WTC11 (cell line): ENCODE measurements at regions not wholly inside any gene's neighbourhood (a gene's known extent, or its start where the extent isn't known, plus 50 kb on each side); places are given as distances from the start of the nearest gene placed in this dataset.

ENCODE experiments used
- CREB1 ChIP-seq: sonication (generic); formaldehyde crosslinking; IDR thresholded peaks from 2 replicates; pipeline ENCODE4 v1.8.0; 2023; ENCODE audit warnings: mild to moderate bottlenecking, missing genetic modification reagents
- CTCF ChIP-seq: fragments of 200-600 bp; IDR thresholded peaks from 2 replicates; pipeline ENCODE4 v1.8.0; 2022; ENCODE audit warnings: antibody characterized with exemption
- ESRRA ChIP-seq: sonication (generic); formaldehyde crosslinking; IDR thresholded peaks from 2 replicates; pipeline ENCODE4 v1.8.1; 2022; ENCODE audit warnings: mild to moderate bottlenecking, missing genetic modification reagents, borderline replicate concordance
- FOXP1 ChIP-seq: sonication (generic); formaldehyde crosslinking; IDR thresholded peaks from 2 replicates; pipeline ENCODE4 v1.8.0; 2022; ENCODE audit warnings: missing genetic modification reagents, mild to moderate bottlenecking, moderate library complexity, borderline replicate concordance
- NFYB ChIP-seq: sonication (generic); formaldehyde crosslinking; conservative IDR thresholded peaks from 2 replicates; pipeline ENCODE4 v1.8.0; 2022; ENCODE audit warnings: low read depth, missing genetic modification reagents
- STAT6 ChIP-seq: sonication (generic); formaldehyde crosslinking; conservative IDR thresholded peaks from 2 replicates; pipeline ENCODE4 v1.8.1; 2023; ENCODE audit warnings: mild to moderate bottlenecking, low read depth, missing genetic modification reagents, moderate library complexity
- TF ChIP-seq, protein P1 (sequence below): sonication (generic); formaldehyde crosslinking; IDR thresholded peaks from 2 replicates; pipeline ENCODE4 v1.8.0; 2022; ENCODE audit warnings: mild to moderate bottlenecking, missing genetic modification reagents
- TF ChIP-seq, protein P2 (sequence below): sonication (generic); formaldehyde crosslinking; IDR thresholded peaks from 2 replicates; pipeline ENCODE4 v1.8.1; 2022; ENCODE audit warnings: low read depth, missing genetic modification reagents, borderline replicate concordance

DNA sequence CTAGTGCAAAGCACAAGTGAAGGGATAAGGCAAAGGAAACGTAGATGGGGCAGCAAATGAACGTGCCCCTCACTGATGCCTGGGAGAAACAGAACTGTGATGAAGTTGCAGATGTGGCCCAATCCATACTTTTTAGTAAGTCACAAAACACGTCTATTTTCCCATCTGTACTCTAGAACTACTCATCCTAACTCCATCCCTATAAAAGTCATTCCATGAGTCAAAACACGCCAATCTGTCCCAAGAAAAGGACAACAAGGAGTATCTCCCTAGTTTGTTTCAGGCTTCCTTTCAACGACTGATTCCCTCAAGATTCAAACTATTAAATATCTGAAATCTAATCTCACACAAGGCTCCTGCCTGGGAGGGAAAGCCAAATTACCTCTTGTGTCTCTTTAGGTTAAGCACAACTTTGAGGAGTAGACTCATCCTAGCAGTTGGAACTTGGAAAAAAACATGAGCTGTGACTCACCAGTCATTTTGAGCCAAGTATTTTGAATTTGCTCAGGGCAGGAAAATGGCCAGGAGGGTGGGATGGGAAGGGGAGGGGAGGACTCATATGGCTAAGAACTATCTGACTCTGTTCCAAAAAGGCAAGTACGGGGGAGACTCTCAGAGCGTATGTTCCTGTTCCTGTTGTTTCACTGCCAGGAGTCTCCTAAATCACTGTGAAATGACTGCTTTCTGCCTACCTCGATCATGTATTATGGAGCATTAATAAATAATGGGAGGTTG is 214.5 kb upstream of the CAMK1G start:
- TF ChIP-seq STAT6 (CRISPR knock-in tag), result no peak
- TF ChIP-seq, protein P1, sequence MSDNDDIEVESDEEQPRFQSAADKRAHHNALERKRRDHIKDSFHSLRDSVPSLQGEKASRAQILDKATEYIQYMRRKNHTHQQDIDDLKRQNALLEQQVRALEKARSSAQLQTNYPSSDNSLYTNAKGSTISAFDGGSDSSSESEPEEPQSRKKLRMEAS (CRISPR knock-in tag), result no peak
- no peak for TF ChIP-seq ESRRA
- no peak for TF ChIP-seq CTCF
- TF ChIP-seq CREB1, result no peak
- TF ChIP-seq NFYB (CRISPR knock-in tag), result no peak
- TF ChIP-seq FOXP1 (CRISPR knock-in tag), result no peak
- TF ChIP-seq, protein P2, sequence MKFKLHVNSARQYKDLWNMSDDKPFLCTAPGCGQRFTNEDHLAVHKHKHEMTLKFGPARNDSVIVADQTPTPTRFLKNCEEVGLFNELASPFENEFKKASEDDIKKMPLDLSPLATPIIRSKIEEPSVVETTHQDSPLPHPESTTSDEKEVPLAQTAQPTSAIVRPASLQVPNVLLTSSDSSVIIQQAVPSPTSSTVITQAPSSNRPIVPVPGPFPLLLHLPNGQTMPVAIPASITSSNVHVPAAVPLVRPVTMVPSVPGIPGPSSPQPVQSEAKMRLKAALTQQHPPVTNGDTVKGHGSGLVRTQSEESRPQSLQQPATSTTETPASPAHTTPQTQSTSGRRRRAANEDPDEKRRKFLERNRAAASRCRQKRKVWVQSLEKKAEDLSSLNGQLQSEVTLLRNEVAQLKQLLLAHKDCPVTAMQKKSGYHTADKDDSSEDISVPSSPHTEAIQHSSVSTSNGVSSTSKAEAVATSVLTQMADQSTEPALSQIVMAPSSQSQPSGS, result no peak
